T47D (cell line): ENCODE measurements at regions not wholly inside any gene's neighbourhood (a gene's known extent, or its start where the extent isn't known, plus 50 kb on each side); places are given as distances from the start of the nearest gene placed in this dataset.

Experiments used
- DNase-seq, 2 experiments: peaks; one replicate each; pipeline versions ENCODE4 v3.0.0 to v3.0.0-alpha.2; 2011 to 2012; ENCODE audit warnings: low read depth in 1 of 2, low spot score in 1 of 2
- JUND ChIP-seq: IDR thresholded peaks from 2 replicates; pipeline ENCODE4 v1.6.1; 2012; ENCODE audit warnings: low read depth
- in situ Hi-C: cut with HindIII; loops from 2 replicates; pipeline ENCODE4 v1.10.0; 2016; ENCODE audit warnings: low sequenced_read_pairs, low pct_unique_long_range_greater_than_20kb

- TF ChIP-seq JUND: no peak
- in situ Hi-C loops: no loop called here
- no peak for DNase-seq
These were observed 110.7 kb upstream of the HNRNPA3 start for GRCh38 chr2:177101930-177102329.

- DNase-seq: peak in 1 of 2 experiments; percentile 6
- in situ Hi-C loops: no loop called here
- no peak for TF ChIP-seq JUND
These were observed 106.4 kb upstream of the HNRNPA3 start for GRCh38 chr2:177106212-177106611.

DNA sequence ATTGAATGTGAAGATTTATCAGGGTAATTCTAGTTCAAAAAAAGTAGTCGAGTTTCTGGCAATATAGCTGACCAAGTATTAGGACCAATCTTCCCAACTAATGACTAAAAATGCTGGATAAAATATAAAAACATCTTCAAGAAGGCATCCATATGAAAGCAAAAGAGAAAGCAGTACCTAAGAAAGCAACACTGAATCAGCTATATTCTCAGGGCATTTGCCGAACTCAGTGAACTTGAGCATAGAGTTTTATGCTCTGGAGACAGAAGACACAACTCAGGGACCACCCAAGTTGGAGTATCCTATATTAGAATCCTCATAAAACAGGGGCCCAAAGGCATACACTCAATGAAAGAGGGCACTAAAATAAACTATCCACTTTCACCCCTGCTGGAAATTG is 103.7 kb upstream of the HNRNPA3 start:
- TF ChIP-seq JUND: no peak
- no peak for DNase-seq
- in situ Hi-C loops: no loop called here

DNA sequence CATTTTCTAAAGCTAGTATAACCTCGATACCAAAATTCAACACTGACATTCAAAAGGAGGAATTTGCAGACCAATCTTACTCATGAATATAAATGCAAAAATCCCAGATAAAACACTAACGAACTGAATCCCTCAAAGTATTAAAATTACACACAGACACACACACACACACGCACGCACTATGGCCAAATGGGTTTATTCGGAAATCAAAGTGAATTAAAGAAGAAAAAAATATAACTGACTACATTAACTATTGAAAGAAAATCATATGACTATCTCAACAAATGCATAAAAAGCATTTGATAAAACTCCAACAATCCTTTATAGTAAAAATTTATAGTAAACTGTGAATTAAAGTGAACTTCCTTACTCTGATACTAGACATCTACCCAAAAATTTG is 97.9 kb upstream of the HNRNPA3 start:
- DNase-seq: no peak
- in situ Hi-C loops: no loop called here
- TF ChIP-seq JUND: no peak

DNA sequence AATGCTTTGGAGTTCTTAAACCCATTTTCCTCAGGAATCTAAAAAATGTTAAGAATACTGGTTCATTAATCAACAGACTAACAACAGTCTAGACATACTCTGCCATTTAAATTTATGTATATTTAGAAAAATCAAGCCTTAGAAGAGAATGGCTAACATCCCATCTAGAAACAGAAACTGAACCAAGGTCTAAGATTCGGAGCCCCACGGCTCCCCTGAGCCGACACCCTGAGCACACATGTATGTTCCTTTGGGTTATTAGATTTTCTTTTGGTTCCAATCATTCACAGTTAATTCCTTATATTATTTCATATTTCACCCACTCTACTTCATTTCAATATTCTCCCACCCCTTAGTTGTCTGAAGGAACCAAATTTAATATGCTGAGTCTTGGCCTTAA is 94.8 kb upstream of the HNRNPA3 start:
- in situ Hi-C loops: no loop called here
- DNase-seq: no peak
- TF ChIP-seq JUND: no peak

DNA sequence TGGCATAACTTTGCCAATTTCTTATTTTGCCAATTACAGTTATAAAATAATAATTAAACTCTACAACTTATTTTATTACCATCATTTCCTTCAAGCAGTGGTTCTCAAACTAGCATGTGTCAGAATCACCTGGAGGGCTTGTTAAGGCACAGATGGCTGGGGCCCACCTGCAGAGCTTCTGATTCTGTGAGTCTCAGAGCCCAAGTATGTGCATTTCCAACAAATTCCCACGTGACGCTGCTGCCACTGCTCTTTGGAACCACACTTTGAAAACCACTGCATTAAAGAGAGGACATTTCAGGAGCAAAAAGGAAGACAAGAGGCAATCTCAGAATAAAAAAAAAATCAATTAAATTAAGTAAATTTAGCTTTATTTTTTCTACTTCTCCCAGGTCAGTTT is 94.0 kb upstream of the HNRNPA3 start:
- DNase-seq: no peak
- TF ChIP-seq JUND: no peak
- in situ Hi-C loops: no loop called here

- TF ChIP-seq JUND: no peak
- in situ Hi-C loops: no loop called here
These were observed 93.5 kb upstream of the HNRNPA3 start for GRCh38 chr2:177119099-177119498.

DNA sequence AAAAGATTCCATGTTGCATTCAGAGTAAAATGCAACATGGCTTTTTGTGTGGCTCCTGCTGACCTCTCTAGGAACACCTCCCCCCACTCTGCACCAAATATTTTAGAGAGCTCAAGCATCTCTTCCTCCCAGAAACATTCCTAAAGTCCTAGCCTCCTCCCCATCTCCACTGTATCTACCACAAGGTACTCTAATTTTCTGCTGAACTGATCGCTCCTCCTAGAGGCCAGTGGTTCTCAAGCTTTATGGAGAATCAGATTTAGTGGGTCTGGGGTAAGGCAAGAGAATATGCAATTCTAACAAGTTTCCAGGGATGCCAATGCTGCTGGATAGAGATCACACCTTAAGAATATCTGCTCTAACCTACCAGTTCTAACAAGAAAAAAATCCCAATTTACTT is 89.5 kb upstream of the HNRNPA3 start:
- DNase-seq: no peak
- TF ChIP-seq JUND: no peak
- in situ Hi-C loops: no loop called here

More at GRCh38 chr2:177119099-177119498, 93.5 kb upstream of the HNRNPA3 start:
- no peak for DNase-seq

DNA sequence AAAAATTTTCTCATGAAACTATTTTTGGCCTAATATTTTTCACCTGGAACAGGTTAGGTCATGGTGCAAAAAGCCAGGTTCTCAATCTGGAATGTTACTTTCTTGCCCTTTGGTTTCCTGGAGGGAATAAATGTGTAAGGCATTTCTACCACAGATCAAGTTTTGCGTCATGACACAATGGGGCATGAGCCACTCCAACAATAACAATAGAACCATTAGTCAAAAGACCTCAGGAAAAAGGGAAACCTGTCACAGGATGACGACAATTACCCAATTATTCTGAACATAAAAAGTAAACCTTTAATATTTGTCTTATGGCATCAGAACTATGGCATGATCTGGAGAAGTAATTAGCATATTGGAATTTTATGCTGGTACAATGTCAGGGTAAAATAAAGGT is 88.2 kb upstream of the HNRNPA3 start:
- no peak for TF ChIP-seq JUND
- in situ Hi-C loops: no loop called here
- no peak for DNase-seq

GRCh38 chr2:177127821-177128220 is 84.8 kb upstream of the HNRNPA3 start:
- no peak for DNase-seq
- in situ Hi-C loops: no loop called here

DNA sequence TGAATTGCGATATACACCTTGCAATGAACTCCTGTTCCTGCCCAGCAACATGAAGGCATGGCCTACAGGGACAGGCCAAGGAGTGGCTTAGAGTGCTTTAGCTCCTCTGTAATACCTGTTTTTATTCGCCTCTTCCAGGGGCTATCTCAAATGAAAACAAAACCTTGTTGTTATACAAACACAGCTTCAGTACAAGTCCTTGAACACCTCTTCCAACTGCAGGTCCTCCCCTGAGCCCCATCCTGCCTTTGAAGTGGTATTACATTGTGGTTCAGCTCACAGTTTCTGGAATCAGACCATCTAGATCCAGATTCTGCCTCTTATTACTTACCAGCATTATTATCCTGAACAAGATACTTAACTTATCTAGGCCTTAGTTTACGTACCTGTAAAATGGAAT is 83.0 kb upstream of the HNRNPA3 start:
- DNase-seq: no peak
- in situ Hi-C loops: no loop called here
- no peak for TF ChIP-seq JUND

More at GRCh38 chr2:177127821-177128220, 84.8 kb upstream of the HNRNPA3 start:
- TF ChIP-seq JUND: no peak

DNA sequence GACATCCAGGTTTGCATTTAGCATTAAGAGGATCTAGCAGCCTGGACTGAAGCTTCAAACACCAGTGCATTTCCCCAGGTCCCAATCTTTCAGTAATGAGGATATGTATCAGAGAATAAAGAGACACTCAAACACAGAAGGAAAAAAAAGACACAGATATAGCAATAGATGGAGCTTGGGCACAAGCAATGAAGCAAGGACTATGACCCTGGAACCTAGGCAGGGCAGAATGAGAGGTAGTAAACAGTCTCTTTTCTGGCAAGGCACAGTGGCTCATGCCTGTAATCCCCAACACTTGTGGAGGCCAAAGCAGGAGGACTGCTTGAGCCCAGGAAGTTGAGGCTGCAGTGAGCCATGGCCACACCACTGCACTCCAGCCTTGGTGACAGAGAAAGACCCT is 80.7 kb upstream of the HNRNPA3 start:
- in situ Hi-C loops: no loop called here
- DNase-seq: no peak
- no peak for TF ChIP-seq JUND

- TF ChIP-seq JUND: no peak
- in situ Hi-C loops: no loop called here
- no peak for DNase-seq
These were observed 73.8 kb upstream of the HNRNPA3 start for GRCh38 chr2:177138823-177139222.

GRCh38 chr2:177141866-177142265 is 70.7 kb upstream of the HNRNPA3 start:
- in situ Hi-C loops: no loop called here
- TF ChIP-seq JUND: no peak
- DNase-seq: no peak

- no peak for TF ChIP-seq JUND
- no peak for DNase-seq
- in situ Hi-C loops: no loop called here
These were observed 69.2 kb upstream of the HNRNPA3 start for GRCh38 chr2:177143444-177143843.
